GM10248 (cell line): ENCODE measurements at regions not wholly inside any gene's neighbourhood (a gene's known extent, or its start where the extent isn't known, plus 50 kb on each side); places are given as distances from the start of the nearest gene placed in this dataset.

Experiments
- CTCF ChIA-PET: fragments of 300-600 bp; sonication (Branson Sonifier 250); formaldehyde crosslinking; extraction: SDS; loops from one replicate; lab custom pipeline; 2021; ENCODE audit warnings: antibody characterized with exemption; lab: Yijun Ruan, JAX
- POLR2A ChIA-PET: fragments of 350-650 bp; sonication (Branson Sonifier 250); formaldehyde crosslinking; extraction: SDS; loops from one replicate; lab custom pipeline; 2020; ENCODE audit warnings: antibody characterized with exemption; lab: Yijun Ruan, JAX
- DNase-seq: peaks from one replicate; pipeline ENCODE4 v3.0.0; 2012; ENCODE audit errors: extremely low spot score
- CTCF ChIP-seq: IDR thresholded peaks from 2 replicates; pipeline ENCODE4 v1.5.1; 2012; ENCODE audit warnings: mild to moderate bottlenecking, low read depth; ENCODE audit errors: extremely low read depth, missing control alignments, control extremely low read depth

GRCh38 chr20:11077226-11077625, 403.4 kb upstream of the JAG1 start:
- ChIA-PET POLR2A (no interaction called here), CTCF (no interaction called here)
- no peak for TF ChIP-seq CTCF

GRCh38 chr20:11080010-11080409, 406.2 kb upstream of the JAG1 start:
- ChIA-PET POLR2A (no interaction called here), CTCF (no interaction called here)
- TF ChIP-seq CTCF, result no peak
- DNase-seq, result no peak

More at GRCh38 chr20:11077226-11077625, 403.4 kb upstream of the JAG1 start:
- DNase-seq, result no peak

- POLR2A ChIA-PET, result no interaction called here
Observed at GRCh38 chr20:11080781-11081377, 407.1 kb upstream of the JAG1 start.

GRCh38 chr20:11083841-11084240, 410.0 kb upstream of the JAG1 start:
- CTCF ChIA-PET, result interaction anchor here (2.2 kb wide), 1 partner anchor 9 kb away, joined by 7 read pairs; no protein-coding TSS in a partner anchor
- DNase-seq, result no peak
- no peak for TF ChIP-seq CTCF
- POLR2A ChIA-PET, result no interaction called here

More at GRCh38 chr20:11080781-11081377, 407.1 kb upstream of the JAG1 start:
- no peak for TF ChIP-seq CTCF
- CTCF ChIA-PET, result no interaction called here
- no peak for DNase-seq

- no peak for TF ChIP-seq CTCF
- no peak for DNase-seq
- CTCF ChIA-PET, result interaction anchor here (2.2 kb wide), 1 partner anchor 10 kb away, joined by 7 read pairs; no protein-coding TSS in a partner anchor
- POLR2A ChIA-PET, result no interaction called here
Observed at GRCh38 chr20:11084508-11084907, 410.7 kb upstream of the JAG1 start.

GRCh38 chr20:11086970-11087369, 413.2 kb upstream of the JAG1 start:
- no peak for TF ChIP-seq CTCF
- no peak for DNase-seq
- POLR2A ChIA-PET, result no interaction called here
- CTCF ChIA-PET, result interaction anchor here (1.0 to 1.4 kb wide), 2 partner anchors 20 to 42 kb away, joined by 3 to 5 read pairs; no protein-coding TSS in a partner anchor

GRCh38 chr20:11090751-11091150, 417.0 kb upstream of the JAG1 start:
- TF ChIP-seq CTCF, result no peak
- DNase-seq, result no peak
- CTCF ChIA-PET, result no interaction called here
- POLR2A ChIA-PET, result no interaction called here
